Vagina (tissue), 2 donors: ENCODE measurements at regions not wholly inside any gene's neighbourhood (a gene's known extent, or its start where the extent isn't known, plus 50 kb on each side); places are given as distances from the start of the nearest gene placed in this dataset.

Experiments
- DNase-seq, 2 donors: peaks; one replicate each; pipeline ENCODE4 v3.0.0-alpha.2; 2017; ENCODE audit errors: extremely low spot score in 2 of 2
- H3K27ac ChIP-seq: fragments of 200-600 bp; sonication (generic); one replicate; pipeline ENCODE4 v1.5.1; 2019
- H3K27me3 ChIP-seq: fragments of 200-600 bp; sonication (generic); one replicate; pipeline ENCODE4 v1.5.1; 2019
- H3K36me3 ChIP-seq, 2 donors: fragments of 200-600 bp; sonication (generic); one replicate each; pipeline ENCODE4 v1.5.1; 2017 to 2019
- H3K4me1 ChIP-seq: fragments of 200-600 bp; sonication (generic); one replicate; pipeline ENCODE4 v1.5.1; 2019
- H3K4me3 ChIP-seq, 2 donors: fragments of 200-600 bp; sonication (generic); 1 replicate in 1 of 2; 2 replicates in 1 of 2; pipeline ENCODE4 v1.5.1; 2016 to 2019
- H3K9me3 ChIP-seq: fragments of 200-600 bp; sonication (generic); one replicate; pipeline ENCODE4 v1.5.1; 2019
- POLR2A ChIP-seq, 2 donors: fragments of 450-650 bp; IDR thresholded peaks; one replicate each; pipeline ENCODE4 v1.6.1; 2017; ENCODE audit warnings: antibody characterized with exemption in 2 of 2, mild to moderate bottlenecking in 2 of 2, moderate library complexity in 2 of 2
- POLR2AphosphoS5 ChIP-seq, 2 donors: sonication (generic); formaldehyde crosslinking; IDR thresholded peaks; one replicate each; pipeline ENCODE4 v1.9.0; 2017; ENCODE audit warnings: antibody characterized with exemption in 2 of 2, mild to moderate bottlenecking in 2 of 2, low read depth in 1 of 2; ENCODE audit not compliant: insufficient read depth in 1 of 2
- intact Hi-C: fragments of 100-400 bp; cut with DNase I; formaldehyde crosslinking; loops from one replicate; pipeline ENCODE4 v1.15.1; 2023
- TF ChIP-seq, protein P1 (sequence below), 3 experiments: fragments of 450-650 bp in 2 of 3; fragments of 200-600 bp in 1 of 3; sonication (generic) in 1 of 3; IDR thresholded peaks; one replicate each; pipeline ENCODE4 v1.5.1; 2017 to 2019; ENCODE audit warnings: antibody characterized with exemption in 3 of 3, mild to moderate bottlenecking in 2 of 3, moderate library complexity in 2 of 3

DNA sequence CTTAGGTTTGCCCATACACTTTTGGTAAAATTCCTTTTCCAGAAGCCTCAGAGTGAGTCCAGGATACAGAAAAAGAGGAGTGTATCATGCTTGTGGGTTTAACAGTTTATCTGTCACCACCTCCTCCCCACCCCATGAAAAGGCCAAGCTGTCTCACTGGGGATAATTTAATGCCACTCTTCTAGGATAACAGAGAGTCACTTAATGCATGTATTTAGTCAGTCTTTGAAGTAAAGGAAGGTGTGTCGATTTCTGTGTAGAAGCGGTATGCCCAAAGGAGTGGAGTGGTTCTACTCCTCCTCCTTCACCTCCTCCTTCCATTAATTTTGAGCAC is 116.4 kb downstream of the QPCT start:
- intact Hi-C loops, result no loop called here
- no peaks in the 10 kb centered on the region for H3K9me3 ChIP-seq

GRCh38 chr2:37464067-37464466 is 119.6 kb downstream of the QPCT start:
- no peaks in the 10 kb centered on the region for H3K36me3 ChIP-seq
- H3K27ac ChIP-seq, result no peak overlapping the region
- TF ChIP-seq, protein P1, sequence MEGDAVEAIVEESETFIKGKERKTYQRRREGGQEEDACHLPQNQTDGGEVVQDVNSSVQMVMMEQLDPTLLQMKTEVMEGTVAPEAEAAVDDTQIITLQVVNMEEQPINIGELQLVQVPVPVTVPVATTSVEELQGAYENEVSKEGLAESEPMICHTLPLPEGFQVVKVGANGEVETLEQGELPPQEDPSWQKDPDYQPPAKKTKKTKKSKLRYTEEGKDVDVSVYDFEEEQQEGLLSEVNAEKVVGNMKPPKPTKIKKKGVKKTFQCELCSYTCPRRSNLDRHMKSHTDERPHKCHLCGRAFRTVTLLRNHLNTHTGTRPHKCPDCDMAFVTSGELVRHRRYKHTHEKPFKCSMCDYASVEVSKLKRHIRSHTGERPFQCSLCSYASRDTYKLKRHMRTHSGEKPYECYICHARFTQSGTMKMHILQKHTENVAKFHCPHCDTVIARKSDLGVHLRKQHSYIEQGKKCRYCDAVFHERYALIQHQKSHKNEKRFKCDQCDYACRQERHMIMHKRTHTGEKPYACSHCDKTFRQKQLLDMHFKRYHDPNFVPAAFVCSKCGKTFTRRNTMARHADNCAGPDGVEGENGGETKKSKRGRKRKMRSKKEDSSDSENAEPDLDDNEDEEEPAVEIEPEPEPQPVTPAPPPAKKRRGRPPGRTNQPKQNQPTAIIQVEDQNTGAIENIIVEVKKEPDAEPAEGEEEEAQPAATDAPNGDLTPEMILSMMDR (IDR thresholded peaks at IDR 0.05), result no peak
- TF ChIP-seq POLR2AphosphoS5 (IDR thresholded peaks at IDR 0.05; ENCODE audit: insufficient read depth in 1 of 2, low read depth in 1 of 2) (no peak), POLR2A (IDR thresholded peaks at IDR 0.05) (no peak)
- peaks cover 9% of the 10 kb centered on the region for H3K4me1 ChIP-seq
- intact Hi-C loops, result no loop called here
- H3K27me3 ChIP-seq, result no peaks in the 10 kb centered on the region
- H3K9me3 ChIP-seq, result no peaks in the 10 kb centered on the region
- H3K4me3 ChIP-seq, result no peak overlapping the region
- DNase-seq, result no peak

More for the DNA sequence above, 116.4 kb downstream of the QPCT start:
- DNase-seq, result no peak
- no peaks in the 10 kb centered on the region for H3K27me3 ChIP-seq
- H3K27ac ChIP-seq, result peak overlapping the region; percentile 31
- peaks cover 32% of the 10 kb centered on the region for H3K4me1 ChIP-seq
- H3K36me3 ChIP-seq, result no peaks in the 10 kb centered on the region
- no peak overlapping the region for H3K4me3 ChIP-seq
- TF ChIP-seq POLR2AphosphoS5 (IDR thresholded peaks at IDR 0.05; ENCODE audit: insufficient read depth in 1 of 2, low read depth in 1 of 2) (no peak), POLR2A (IDR thresholded peaks at IDR 0.05) (no peak)
- TF ChIP-seq, protein P1 (IDR thresholded peaks at IDR 0.05), result no peak

DNA sequence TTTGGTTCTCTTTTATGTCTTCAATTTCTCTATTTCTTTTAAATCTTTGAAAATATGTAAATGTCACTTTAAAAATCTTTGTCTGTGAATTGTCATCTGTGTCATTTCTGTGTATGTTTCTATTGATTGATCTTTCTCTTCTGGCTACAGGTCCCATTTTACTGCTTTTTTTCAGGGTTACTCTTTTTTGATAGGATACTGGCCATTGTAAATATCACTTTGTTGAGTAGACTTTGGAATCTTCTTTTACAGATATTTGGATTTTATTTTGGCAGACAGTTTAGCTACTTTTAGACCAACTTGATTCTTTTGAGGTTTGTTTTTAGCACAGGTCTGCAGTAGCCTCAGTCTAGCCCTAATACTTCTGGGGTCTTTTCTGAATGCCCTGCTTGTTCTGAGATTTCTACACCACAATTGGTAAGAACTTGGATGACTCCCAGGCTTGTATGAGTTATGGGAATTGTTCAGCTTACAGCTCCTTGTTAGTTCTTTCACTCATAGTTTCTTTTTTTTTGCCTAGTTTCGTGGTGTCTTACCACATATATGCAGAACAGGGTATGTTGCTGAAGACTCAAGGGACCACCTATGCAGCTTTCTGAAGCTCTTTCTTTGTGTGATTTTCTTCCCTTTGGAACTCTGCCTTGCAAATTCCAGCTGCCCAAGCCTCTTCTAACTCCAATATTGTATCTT is 122.2 kb downstream of the QPCT start:
- Histone ChIP-seq H3K4me3 (no peak overlapping the region), H3K36me3 (no peaks in the 10 kb centered on the region), H3K4me1 (no peaks in the 10 kb centered on the region), H3K27ac (no peak overlapping the region), H3K9me3 (no peaks in the 10 kb centered on the region), H3K27me3 (no peaks in the 10 kb centered on the region)
- TF ChIP-seq POLR2A (IDR thresholded peaks at IDR 0.05), result no peak
- no peak for TF ChIP-seq POLR2AphosphoS5 (IDR thresholded peaks at IDR 0.05; ENCODE audit: insufficient read depth in 1 of 2, low read depth in 1 of 2)
- TF ChIP-seq, protein P1 (IDR thresholded peaks at IDR 0.05), result no peak
- no peak for DNase-seq
- intact Hi-C loops, result no loop called here

- TF ChIP-seq, protein P1 (IDR thresholded peaks at IDR 0.05), result no peak
- TF ChIP-seq POLR2A (IDR thresholded peaks at IDR 0.05) (no peak), POLR2AphosphoS5 (IDR thresholded peaks at IDR 0.05; ENCODE audit: insufficient read depth in 1 of 2, low read depth in 1 of 2) (no peak)
- Histone ChIP-seq H3K36me3 (no peaks in the 10 kb centered on the region), H3K4me3 (no peak overlapping the region), H3K27me3 (no peaks in the 10 kb centered on the region), H3K4me1 (no peaks in the 10 kb centered on the region), H3K27ac (no peak overlapping the region), H3K9me3 (no peaks in the 10 kb centered on the region)
- intact Hi-C loops, result no loop called here
- no peak for DNase-seq
These were observed 123.7 kb downstream of the QPCT start for GRCh38 chr2:37468170-37468569.

DNA sequence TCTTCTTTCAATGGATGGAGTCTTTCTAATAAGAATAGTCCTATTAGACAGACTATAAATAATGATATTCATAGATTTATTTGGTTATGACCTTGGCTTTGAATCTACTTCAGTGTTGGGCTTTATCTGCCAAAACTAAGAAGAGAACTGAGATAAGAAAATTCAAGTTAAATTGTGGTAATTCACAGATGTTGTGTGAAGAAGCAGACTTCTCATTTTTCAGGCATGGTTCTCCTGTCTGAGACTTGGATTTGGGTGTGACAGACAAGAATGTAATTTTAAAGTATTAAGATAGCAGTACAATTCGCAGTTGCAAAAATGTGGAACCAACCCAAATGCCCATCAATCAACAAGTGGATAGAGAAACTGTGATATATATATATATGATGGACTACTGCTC is 124.7 kb downstream of the QPCT start:
- intact Hi-C loops, result no loop called here
- Histone ChIP-seq H3K36me3 (no peaks in the 10 kb centered on the region), H3K27me3 (no peaks in the 10 kb centered on the region), H3K9me3 (no peaks in the 10 kb centered on the region), H3K4me1 (no peaks in the 10 kb centered on the region), H3K27ac (no peak overlapping the region), H3K4me3 (no peak overlapping the region)
- DNase-seq, result no peak
- TF ChIP-seq, protein P1 (IDR thresholded peaks at IDR 0.05), result no peak
